GM12873 (cell line): ENCODE measurements at regions not wholly inside any gene's neighbourhood (a gene's known extent, or its start where the extent isn't known, plus 50 kb on each side); places are given as distances from the start of the nearest gene placed in this dataset.

ENCODE experiments used
- TF ChIP-seq, protein P1 (sequence below): IDR thresholded peaks from 2 replicates; pipeline ENCODE4 v1.5.1; 2012; ENCODE audit warnings: low read depth, mild to moderate bottlenecking, moderate library complexity, low read length, control low read depth; ENCODE audit not compliant: insufficient read depth; ENCODE audit errors: missing control alignments

GRCh38 chr2:106030287-106031268 is 163.5 kb downstream of the UXS1 start:
- TF ChIP-seq, protein P1, sequence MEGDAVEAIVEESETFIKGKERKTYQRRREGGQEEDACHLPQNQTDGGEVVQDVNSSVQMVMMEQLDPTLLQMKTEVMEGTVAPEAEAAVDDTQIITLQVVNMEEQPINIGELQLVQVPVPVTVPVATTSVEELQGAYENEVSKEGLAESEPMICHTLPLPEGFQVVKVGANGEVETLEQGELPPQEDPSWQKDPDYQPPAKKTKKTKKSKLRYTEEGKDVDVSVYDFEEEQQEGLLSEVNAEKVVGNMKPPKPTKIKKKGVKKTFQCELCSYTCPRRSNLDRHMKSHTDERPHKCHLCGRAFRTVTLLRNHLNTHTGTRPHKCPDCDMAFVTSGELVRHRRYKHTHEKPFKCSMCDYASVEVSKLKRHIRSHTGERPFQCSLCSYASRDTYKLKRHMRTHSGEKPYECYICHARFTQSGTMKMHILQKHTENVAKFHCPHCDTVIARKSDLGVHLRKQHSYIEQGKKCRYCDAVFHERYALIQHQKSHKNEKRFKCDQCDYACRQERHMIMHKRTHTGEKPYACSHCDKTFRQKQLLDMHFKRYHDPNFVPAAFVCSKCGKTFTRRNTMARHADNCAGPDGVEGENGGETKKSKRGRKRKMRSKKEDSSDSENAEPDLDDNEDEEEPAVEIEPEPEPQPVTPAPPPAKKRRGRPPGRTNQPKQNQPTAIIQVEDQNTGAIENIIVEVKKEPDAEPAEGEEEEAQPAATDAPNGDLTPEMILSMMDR, result no peak

- TF ChIP-seq, protein P1, result no peak
These were observed 165.9 kb downstream of the UXS1 start for GRCh38 chr2:106028192-106028591.

GRCh38 chr2:106026271-106027190 is 167.6 kb downstream of the UXS1 start:
- TF ChIP-seq, protein P1, result no peak

- TF ChIP-seq, protein P1, result no peak
These were observed 168.3 kb downstream of the UXS1 start for GRCh38 chr2:106025796-106026195.

GRCh38 chr2:106021662-106022028 is 172.5 kb downstream of the UXS1 start:
- TF ChIP-seq, protein P1, result no peak

GRCh38 chr2:106020821-106021661 is 173.1 kb downstream of the UXS1 start:
- TF ChIP-seq, protein P1, result no peak
